GM18861 (cell line): ENCODE measurements at regions not wholly inside any gene's neighbourhood (a gene's known extent, or its start where the extent isn't known, plus 50 kb on each side); places are given as distances from the start of the nearest gene placed in this dataset.
A peak's percentile ranks its signal among the peaks of the same experiment; 100 is the strongest.
"Not testable (repeated sequence)": the region's sequence is repeated elsewhere in the genome, so short reads cannot be mapped to it uniquely, and the experiment has no call there.

Experiments
- ATAC-seq: cut with Tn5 transposase; IDR thresholded peaks from one replicate; pipeline ENCODE4 v1.9.1; 2021; ENCODE audit not compliant: unreplicated experiment

- ATAC-seq, result peak; percentile 56
Measured at GRCh38 chr9:33623658-33624586, 99.9 kb downstream of the ANKRD18B start.

GRCh38 chr9:33628318-33628717 lies 104.3 kb downstream of the ANKRD18B start:
- ATAC-seq, result not testable (repeated sequence)

GRCh38 chr9:33628865-33629410 lies 104.9 kb downstream of the ANKRD18B start:
- no peak for ATAC-seq

DNA sequence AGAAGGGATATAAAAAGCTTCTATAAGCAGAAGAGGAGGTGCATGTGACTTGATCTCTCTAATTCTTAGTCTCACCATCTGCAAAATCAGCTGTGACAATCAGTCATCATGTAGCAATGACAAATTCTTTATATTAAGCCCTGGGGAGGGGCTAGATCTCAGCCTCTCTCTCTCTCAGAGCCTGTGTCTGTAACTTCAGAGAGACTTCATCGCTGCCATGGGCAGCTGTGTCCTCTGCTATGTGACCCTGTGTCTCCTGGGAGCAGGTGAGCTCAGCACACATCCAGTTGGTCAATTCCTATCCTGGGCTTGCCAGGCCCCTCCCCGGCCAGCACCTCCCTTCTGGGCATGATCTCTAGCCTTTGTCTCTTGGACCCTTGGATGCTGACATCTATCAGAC lies 109.6 kb downstream of the ANKRD18B start:
- ATAC-seq, result no peak

- ATAC-seq, result no peak
Measured at GRCh38 chr9:33637881-33638280, 113.8 kb downstream of the ANKRD18B start.

DNA sequence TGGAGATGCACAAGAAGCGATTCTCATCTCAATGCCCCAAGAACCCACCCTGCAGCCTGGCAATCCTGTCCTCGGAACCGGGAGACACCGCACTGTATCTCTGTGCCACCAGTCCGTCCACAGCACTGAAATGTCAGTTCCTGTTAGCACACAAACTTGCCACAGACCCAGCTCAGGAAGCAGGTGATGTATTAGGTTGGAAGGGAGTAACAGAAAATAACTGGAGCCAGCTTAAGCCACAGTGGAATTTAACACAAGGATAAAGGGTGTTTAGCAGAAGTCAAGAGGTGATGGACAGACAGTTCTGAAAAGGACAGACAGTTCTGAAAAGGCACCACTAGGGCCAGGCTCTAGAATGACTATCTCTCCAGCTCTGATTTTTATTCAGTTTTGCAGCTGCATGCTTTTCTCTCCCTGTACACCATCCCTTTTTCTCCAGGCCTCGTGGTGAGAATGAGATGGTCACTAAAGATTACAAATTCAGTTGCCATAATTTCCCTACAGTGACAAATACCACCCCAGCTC lies 114.4 kb downstream of the ANKRD18B start:
- no peak for ATAC-seq

DNA sequence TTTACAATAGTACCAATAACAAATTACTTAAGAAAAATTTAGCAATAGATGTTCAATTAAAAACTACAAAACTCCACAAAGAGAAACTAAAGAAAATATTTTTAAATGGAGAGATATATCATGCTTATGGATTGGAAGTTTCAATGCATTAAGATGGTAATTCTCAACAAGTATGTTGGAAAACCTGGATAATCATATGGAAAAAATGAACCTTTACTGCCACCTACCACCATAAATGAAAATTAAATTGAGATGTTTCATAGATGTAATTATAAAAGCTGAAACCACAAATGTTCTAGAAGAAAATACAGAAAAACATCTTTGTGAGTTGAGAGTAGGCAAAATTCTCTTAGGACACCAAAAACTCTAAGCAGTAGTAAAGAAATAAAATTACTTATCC lies 121.7 kb downstream of the ANKRD18B start:
- no peak for ATAC-seq

DNA sequence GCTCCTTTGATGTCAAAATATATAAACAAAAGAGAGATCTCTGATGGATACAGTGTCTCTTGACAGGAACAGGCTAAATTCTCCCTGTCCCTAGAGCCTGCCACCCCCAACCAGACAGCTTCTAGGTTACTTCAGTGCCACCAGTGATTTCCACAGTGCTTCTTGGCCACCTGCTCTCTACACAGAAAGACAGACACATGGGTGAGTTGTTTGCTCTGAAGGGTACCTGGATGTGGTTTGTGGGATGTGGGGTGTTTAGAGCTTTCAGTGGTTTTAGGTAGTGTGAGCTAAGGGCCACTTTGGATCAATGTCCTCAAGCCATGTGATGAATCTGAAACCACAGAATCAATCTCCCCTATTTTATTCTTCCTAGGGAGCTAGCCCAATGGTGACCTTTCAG lies 125.4 kb downstream of the ANKRD18B start:
- ATAC-seq, result no peak

- no peak for ATAC-seq
Measured at GRCh38 chr9:33651125-33651524, 127.1 kb downstream of the ANKRD18B start.

DNA sequence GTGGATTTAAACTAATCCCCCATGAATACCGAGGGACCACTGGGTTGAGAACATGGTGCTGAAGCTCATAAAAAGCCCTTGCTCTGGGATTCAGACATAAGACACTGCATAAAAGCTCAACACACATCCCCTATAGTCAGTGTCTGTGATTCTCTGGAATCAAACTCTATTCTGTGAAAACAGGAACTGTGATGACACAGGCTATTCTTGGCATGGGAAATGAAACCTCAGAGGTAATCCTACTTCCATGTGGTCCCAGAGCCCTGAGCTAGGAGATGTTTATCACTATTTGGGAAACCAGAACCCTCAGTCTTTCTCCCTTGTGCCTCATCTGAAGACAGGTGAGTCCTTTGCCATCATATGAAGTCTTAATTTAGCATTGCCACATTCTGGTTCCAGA lies 135.4 kb upstream of the PRSS3 start:
- ATAC-seq, result no peak

DNA sequence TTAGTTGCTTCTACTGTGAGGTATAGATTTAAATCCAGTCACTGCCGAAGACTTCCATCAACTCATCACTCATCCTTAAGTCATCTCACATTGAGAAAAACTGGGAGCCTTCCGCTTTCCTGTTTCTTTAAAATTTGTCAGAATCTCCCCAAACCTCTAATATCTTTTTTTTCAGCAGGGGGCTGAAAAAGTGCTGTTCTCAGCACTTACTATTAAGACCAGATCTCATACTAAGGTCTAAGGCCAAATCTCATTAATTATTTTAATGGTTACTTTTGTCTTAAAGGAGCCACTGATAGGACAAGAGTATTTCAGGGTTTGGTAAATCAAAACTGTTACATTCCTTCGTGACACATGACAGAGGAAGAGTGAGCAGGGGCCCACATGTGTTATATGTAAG lies 134.6 kb upstream of the PRSS3 start:
- ATAC-seq, result no peak

GRCh38 chr9:33661176-33661575 lies 134.2 kb upstream of the PRSS3 start:
- ATAC-seq, result no peak

GRCh38 chr9:33662871-33663270 lies 132.5 kb upstream of the PRSS3 start:
- no peak for ATAC-seq

DNA sequence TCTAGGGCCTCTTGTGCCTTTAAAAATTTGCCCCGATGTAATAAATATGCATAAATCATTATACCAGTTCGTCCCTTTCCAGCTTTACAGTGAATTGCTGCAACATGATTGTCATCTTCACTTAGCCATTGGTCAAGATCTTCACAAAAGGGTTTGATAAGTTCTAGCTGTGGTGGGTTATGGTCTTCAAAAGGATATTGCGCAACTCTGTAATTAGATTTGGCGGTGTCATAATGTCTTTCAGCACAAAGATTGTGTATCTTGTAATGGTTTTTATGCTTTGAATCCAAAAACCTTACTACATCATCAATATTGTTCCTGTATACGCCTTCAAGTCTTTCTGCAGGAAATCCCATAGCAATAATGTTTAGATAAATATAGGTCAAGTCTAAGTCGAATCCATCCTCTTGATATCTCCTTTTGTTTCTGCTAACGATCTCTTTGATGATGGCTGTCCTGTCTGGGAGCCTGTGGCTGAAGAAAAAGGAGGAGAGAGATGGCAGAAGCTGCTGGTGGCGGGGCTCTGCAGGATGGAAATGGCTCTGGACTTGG lies 119.1 kb upstream of the PRSS3 start:
- not testable (repeated sequence) for ATAC-seq

DNA sequence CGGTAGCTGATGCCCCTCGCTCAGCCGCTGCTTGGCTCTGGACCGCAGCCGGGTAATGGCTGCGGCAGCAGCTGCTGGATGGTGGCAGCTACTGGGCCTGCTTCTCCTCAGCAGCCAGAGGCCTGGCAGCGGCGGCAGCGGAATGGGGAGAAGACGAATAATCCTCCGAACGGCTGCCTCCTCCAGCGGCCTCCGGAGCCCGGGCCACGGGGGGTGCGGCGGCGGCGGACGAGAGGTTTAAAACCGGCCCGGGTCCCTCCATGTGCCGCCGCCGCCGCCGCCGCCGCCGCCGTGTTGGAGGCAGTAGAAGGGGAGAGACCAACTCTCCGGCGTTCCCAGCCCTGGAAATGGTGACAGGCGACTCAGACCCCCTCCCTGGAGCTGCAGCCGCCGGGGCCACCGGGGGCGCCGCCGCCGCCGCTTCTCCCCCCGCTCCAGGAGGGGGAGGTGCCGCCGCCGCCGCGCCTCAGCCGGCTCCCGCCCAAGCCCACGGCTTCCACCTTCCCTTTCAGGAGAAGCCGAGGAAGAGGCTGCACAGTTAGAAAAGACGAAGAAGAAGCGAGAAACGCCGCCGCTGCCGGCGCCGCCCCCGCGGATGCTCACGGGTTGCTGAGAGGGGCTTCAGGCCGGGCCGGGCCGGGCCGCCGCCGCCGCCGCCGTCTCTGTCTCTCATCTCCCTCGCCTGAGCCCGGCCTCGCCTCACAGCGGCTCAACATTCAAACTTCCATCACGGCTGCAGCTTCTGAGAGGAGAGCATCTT lies 118.4 kb upstream of the PRSS3 start:
- ATAC-seq, result no peak

DNA sequence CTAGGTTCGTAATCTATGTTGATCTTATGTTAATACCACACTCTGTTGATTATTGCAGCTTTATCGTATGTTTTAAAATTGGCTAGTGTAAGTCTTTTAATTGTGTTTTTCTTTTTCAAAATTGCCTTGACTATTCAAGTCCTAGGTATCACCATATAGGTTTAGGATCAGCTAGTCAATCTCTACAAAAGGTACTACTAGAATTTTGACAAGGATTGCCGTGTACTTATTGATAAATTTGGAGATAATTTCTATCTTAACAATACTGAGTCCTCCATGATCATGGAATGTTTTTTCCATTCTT lies 117.9 kb upstream of the PRSS3 start:
- no peak for ATAC-seq

DNA sequence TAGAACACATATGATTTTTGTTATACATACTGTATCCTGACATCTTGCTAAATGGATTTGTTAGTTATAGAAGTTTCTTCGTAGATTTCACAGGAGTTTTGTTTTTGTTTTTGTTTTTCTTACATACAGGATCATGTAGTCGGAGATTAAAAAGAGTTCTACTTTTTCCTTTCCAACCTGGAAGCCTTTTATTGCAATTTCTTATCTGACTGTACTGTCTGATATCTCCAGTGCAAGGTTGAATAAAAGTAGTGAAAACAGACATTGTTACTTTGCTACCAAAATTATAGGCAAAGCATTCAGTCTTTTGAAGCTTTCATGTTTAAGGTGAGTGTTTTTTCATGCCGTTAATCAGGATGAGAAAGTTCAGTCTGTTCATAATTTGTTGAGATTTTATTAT lies 117.4 kb upstream of the PRSS3 start:
- no peak for ATAC-seq

DNA sequence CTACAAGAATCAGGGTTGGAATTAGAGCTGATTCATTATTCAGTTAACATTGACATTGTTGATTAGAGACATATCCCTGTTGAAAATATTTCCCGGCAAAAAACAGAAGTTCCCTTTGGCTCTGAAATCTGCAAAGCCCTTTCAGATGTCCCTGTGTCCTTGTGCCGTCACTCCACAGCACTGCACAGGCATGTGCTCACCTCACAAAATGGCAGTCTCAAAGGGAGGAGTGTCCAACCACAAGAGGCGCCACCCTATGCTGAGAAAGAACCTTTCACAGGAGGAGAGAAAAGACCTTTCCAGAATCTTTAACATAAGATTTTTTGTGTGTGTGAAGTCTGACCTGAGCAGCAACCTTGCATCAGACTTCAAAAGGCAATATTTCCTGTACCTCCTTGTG lies 112.8 kb upstream of the PRSS3 start:
- no peak for ATAC-seq

DNA sequence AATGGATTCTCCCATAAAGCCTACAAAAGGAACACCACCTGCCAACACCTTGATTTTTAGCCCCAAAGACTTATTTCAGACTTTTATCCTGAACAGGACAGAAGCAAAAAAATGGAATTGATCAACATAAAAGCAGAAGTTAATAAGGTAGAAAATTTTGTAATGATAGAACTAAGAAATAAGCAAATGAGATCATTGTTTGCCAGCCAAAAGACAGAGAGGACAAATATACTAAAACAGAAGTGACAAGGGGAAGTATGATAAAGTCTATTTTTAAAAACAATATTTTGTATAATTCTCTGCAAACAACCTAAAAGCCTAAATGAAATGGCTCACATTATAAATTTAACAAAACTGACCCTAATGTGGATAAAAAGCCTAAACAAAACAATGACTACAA lies 110.5 kb upstream of the PRSS3 start:
- ATAC-seq, result no peak

DNA sequence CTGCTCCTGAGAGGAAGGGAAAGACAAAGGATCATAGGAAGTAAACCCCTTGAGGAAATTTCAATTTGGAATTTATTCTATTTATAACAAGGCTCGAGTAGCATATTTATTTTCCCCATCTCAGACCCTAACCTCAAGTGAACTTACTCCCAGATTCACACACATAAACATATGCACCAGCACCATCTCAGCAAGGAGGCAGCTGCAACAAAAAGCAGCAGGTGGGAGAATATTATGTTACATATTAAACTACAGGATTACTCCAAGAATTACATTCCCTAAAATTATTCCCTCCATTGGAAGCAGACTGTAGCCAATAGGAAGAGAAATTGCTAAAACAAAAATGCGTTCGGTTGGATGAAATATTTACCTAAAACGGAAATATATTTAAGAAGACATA lies 108.4 kb upstream of the PRSS3 start:
- no peak for ATAC-seq

GRCh38 chr9:33687779-33688178 lies 107.6 kb upstream of the PRSS3 start:
- no peak for ATAC-seq
